Transverse colon (tissue), 3 donors: ENCODE measurements at regions not wholly inside any gene's neighbourhood (a gene's known extent, or its start where the extent isn't known, plus 50 kb on each side); places are given as distances from the start of the nearest gene placed in this dataset.

Experiments
- POLR2A ChIP-seq: fragments of 450-650 bp; IDR thresholded peaks from one replicate; pipeline ENCODE4 v1.6.1; 2016; ENCODE audit warnings: antibody characterized with exemption, mild to moderate bottlenecking, moderate library complexity
- POLR2AphosphoS5 ChIP-seq, 3 donors: sonication (generic); formaldehyde crosslinking; IDR thresholded peaks; one replicate each; pipeline ENCODE4 v1.6.1; 2016; ENCODE audit warnings: antibody characterized with exemption in 3 of 3

- no peak for TF ChIP-seq POLR2AphosphoS5 (IDR thresholded peaks at IDR 0.05)
- no peak for TF ChIP-seq POLR2A
Measured at GRCh38 chr21:41603476-41603875, 95.5 kb upstream of the TMPRSS2 start.
